IMR-90 (cell line): ENCODE measurements at regions not wholly inside any gene's neighbourhood (a gene's known extent, or its start where the extent isn't known, plus 50 kb on each side); places are given as distances from the start of the nearest gene placed in this dataset.

ENCODE experiments used
- ATAC-seq: fragments of 200-7000 bp; cut with Tn5 transposase; 2 replicates; pipeline ENCODE4 v1.9.1; 2020; ENCODE audit warnings: low read depth, mild to moderate bottlenecking, moderate library complexity
- BruUV-seq: library from RNA; stranded (reverse); fragments of 400-500 nt; replicated peaks from 2 replicates; lab custom pipeline; 2021; lab: Mats Ljungman, UMichigan
- CTCF ChIA-PET: fragments of 300-600 bp; formaldehyde crosslinking; extraction: SDS; loops from one replicate; lab custom pipeline; 2021; ENCODE audit warnings: antibody characterized with exemption; lab: Yijun Ruan, JAX
- POLR2A ChIA-PET: fragments of 300-600 bp; sonication (Branson Sonifier 250); formaldehyde crosslinking; loops from one replicate; lab custom pipeline; 2022; ENCODE audit warnings: antibody characterized with exemption; ENCODE audit not compliant: unreplicated experiment; lab: Charles Lee
- DNase-seq: peaks from one replicate; pipeline ENCODE4 v3.0.0; 2013
- H2AFZ ChIP-seq: replicated peaks from 2 replicates; pipeline ENCODE3; 2013; ENCODE audit warnings: low read length, mild to moderate bottlenecking; ENCODE audit not compliant: poor library complexity
- H2AK5ac ChIP-seq: 2 replicates; pipeline ENCODE4 v1.6.1; 2013; ENCODE audit warnings: low read depth, low read length, inconsistent platforms
- H2AK9ac ChIP-seq: replicated peaks from 2 replicates; pipeline ENCODE3; 2013; ENCODE audit warnings: mild to moderate bottlenecking, low read depth, low read length, moderate library complexity; ENCODE audit not compliant: poor library complexity
- H2BK120ac ChIP-seq: 2 replicates; pipeline ENCODE4 v1.6.1; 2013; ENCODE audit warnings: low read depth, low read length, inconsistent platforms
- H2BK15ac ChIP-seq: 3 replicates; pipeline ENCODE4 v1.6.1; 2013; ENCODE audit warnings: low read depth, low read length, inconsistent platforms
- H2BK20ac ChIP-seq: 2 replicates; pipeline ENCODE4 v1.6.1; 2013; ENCODE audit warnings: low read depth, mild to moderate bottlenecking, inconsistent platforms, low read length, moderate library complexity
- H2BK5ac ChIP-seq: 2 replicates; pipeline ENCODE4 v1.6.1; 2013; ENCODE audit warnings: mild to moderate bottlenecking, low read depth, low read length, inconsistent platforms; ENCODE audit not compliant: poor library complexity, severe bottlenecking
- H3K14ac ChIP-seq: replicated peaks from 2 replicates; pipeline ENCODE4 v1.6.1; 2013; ENCODE audit warnings: low read depth, low read length, inconsistent platforms
- H3K18ac ChIP-seq: 2 replicates; pipeline ENCODE4 v1.6.1; 2013; ENCODE audit warnings: low read depth, low read length, control low read depth
- H3K23ac ChIP-seq: 2 replicates; pipeline ENCODE4 v1.6.1; 2013; ENCODE audit warnings: low read depth, low read length, inconsistent platforms
- H3K27ac ChIP-seq: 2 replicates; pipeline ENCODE4 v1.5.1; 2013; ENCODE audit warnings: mild to moderate bottlenecking, control low read depth, low read length; ENCODE audit not compliant: insufficient read depth
- H3K27me3 ChIP-seq: 2 replicates; pipeline ENCODE4 v1.6.1; 2013; ENCODE audit warnings: low read length; ENCODE audit not compliant: control insufficient read depth, insufficient read depth
- H3K36me3 ChIP-seq: 2 replicates; pipeline ENCODE4 v1.6.1; 2013; ENCODE audit warnings: low read length, mixed read lengths; ENCODE audit not compliant: control insufficient read depth, insufficient read depth
- H3K4ac ChIP-seq: 2 replicates; pipeline ENCODE4 v1.6.1; 2013; ENCODE audit warnings: low read depth, low read length, inconsistent platforms
- H3K4me1 ChIP-seq: 2 replicates; pipeline ENCODE4 v1.6.1; 2013; ENCODE audit warnings: low read length, mixed read lengths; ENCODE audit not compliant: control insufficient read depth, insufficient read depth
- H3K4me2 ChIP-seq: 2 replicates; pipeline ENCODE4 v1.6.1; 2013; ENCODE audit warnings: low read depth, mild to moderate bottlenecking, control low read depth, low read length, moderate library complexity
- H3K4me3 ChIP-seq: 2 replicates; pipeline ENCODE4 v1.5.1; 2013; ENCODE audit warnings: low read depth, mild to moderate bottlenecking, control low read depth, low read length, moderate library complexity; ENCODE audit not compliant: insufficient read depth
- H3K56ac ChIP-seq: 2 replicates; pipeline ENCODE4 v1.6.1; 2013; ENCODE audit warnings: low read length, inconsistent platforms; ENCODE audit not compliant: insufficient read depth; ENCODE audit errors: extremely low read depth
- H3K79me1 ChIP-seq, 2 experiments: 2 replicates each; pipeline ENCODE4 v1.6.1; 2013; ENCODE audit warnings: low read length in 2 of 2, inconsistent platforms in 1 of 2, low read depth in 1 of 2
- H3K9ac ChIP-seq: 2 replicates; pipeline ENCODE4 v1.6.1; 2013; ENCODE audit warnings: low read depth, low read length, control low read depth
- H3K9me1 ChIP-seq: 2 replicates; pipeline ENCODE4 v1.6.1; 2013; ENCODE audit warnings: low read length, inconsistent platforms; ENCODE audit not compliant: insufficient read depth
- H3K9me3 ChIP-seq: 2 replicates; pipeline ENCODE4 v1.6.1; 2013; ENCODE audit warnings: low read length; ENCODE audit not compliant: control insufficient read depth, insufficient read depth
- H4K20me1 ChIP-seq: 2 replicates; pipeline ENCODE4 v1.6.1; 2013; ENCODE audit warnings: low read length, inconsistent platforms; ENCODE audit not compliant: insufficient read depth
- H4K5ac ChIP-seq: 2 replicates; pipeline ENCODE4 v1.6.1; 2013; ENCODE audit warnings: mild to moderate bottlenecking, low read depth, low read length, control low read depth
- H4K8ac ChIP-seq, 2 experiments: 2 replicates each; pipeline ENCODE4 v1.6.1; 2013; ENCODE audit warnings: low read depth in 2 of 2, low read length in 2 of 2, control low read depth in 1 of 2, inconsistent platforms in 1 of 2
- H4K91ac ChIP-seq: 2 replicates; pipeline ENCODE4 v1.6.1; 2013; ENCODE audit warnings: low read depth, low read length, inconsistent platforms; ENCODE audit not compliant: insufficient read depth
- FOS ChIP-seq: fragments of 150-350 bp; IDR thresholded peaks from 2 replicates; pipeline ENCODE4 v1.6.1; 2016; ENCODE audit warnings: low read depth, low read length
- MAFK ChIP-seq: IDR thresholded peaks from 2 replicates; pipeline ENCODE4 v1.6.1; 2012; ENCODE audit warnings: low read depth, low read length, improper control_type of control experiment
- MXI1 ChIP-seq: IDR thresholded peaks from 2 replicates; pipeline ENCODE4 v1.6.1; 2012; ENCODE audit warnings: low read depth, mild to moderate bottlenecking, low read length, moderate library complexity, borderline replicate concordance
- POLR2A ChIP-seq: IDR thresholded peaks from 2 replicates; pipeline ENCODE4 v1.6.1; 2012; ENCODE audit warnings: mild to moderate bottlenecking, low read depth, low read length
- SMC3 ChIP-seq: fragments of 150-350 bp; IDR thresholded peaks from 2 replicates; pipeline ENCODE4 v1.6.1; 2016; ENCODE audit warnings: low read depth, mild to moderate bottlenecking, antibody characterized with exemption, low read length, moderate library complexity
- WGBS, 2 experiments: methylation state at CpG; one replicate each; pipeline versions ENCODE4 v1.1.5 to v1.1.7; 2013; ENCODE audit warnings: missing lambda C conversion rate in 2 of 2; ENCODE audit not compliant: insufficient read length in 1 of 2; ENCODE audit errors: extremely low coverage in 2 of 2; 5-methylcytosine and 5-hydroxymethylcytosine counted together
- dilution Hi-C: fragments of 300-500 bp; cut with HindIII; formaldehyde crosslinking; loops from one replicate; pipeline ENCODE4 v1.14.3; 2018; ENCODE audit warnings: low sequenced_read_pairs; ENCODE audit not compliant: unreplicated experiment
- in situ Hi-C: fragments of 300-500 bp; cut with MboI; formaldehyde crosslinking; loops from 3 replicates; pipeline ENCODE4 v1.14.3; 2019; ENCODE audit warnings: low sequenced_read_pairs, inconsistent platforms, mixed read lengths
- intact Hi-C: fragments of 100-400 bp; cut with micrococcal nuclease; formaldehyde crosslinking; loops from 2 replicates; pipeline ENCODE4 v1.10.0; 2022
- TF ChIP-seq, protein P1 (sequence below): fragments of 150-350 bp; IDR thresholded peaks from 2 replicates; pipeline ENCODE4 v1.6.1; 2017; ENCODE audit warnings: mild to moderate bottlenecking, antibody characterized with exemption, low read length, low read depth
- TF ChIP-seq, protein P2 (sequence below): fragments of 150-350 bp; IDR thresholded peaks from 2 replicates; pipeline ENCODE4 v1.6.1; 2016; ENCODE audit warnings: low read depth, mild to moderate bottlenecking, low read length, moderate library complexity, borderline replicate concordance

DNA sequence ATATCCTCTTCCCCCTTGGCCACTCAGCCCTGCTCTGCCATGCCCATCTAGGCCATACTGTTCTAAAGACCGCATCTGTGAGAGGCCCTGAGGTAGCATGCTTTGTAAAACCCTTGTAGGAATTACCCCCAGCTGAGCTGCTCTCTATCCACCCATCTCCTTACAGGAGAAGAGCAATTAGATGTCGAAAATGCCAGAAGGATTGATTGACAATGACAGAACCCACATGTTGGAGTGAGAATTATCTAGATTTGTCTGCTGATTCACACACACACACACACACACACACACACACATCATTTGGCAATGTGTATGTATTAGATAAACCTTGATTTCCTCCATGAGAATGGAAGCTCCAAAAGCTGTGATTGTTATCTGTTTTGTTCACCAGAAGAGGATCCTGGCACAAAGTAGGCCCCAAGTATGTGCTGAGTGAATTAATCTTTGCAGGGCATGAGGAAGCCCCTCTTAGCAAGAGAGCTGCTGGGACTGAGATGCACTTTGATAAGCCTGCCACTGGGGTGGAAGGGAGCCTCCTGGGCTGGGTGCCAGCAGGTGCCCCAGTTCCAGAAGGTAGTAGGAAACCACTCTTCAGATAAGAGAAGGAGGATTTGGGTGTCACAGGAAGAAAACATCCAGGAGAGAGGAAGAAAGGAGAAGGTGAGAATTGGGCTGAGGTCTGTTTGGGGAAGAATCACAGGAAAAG, 187.5 kb upstream of the ADO start:
- in situ Hi-C loops: loop anchor here (10.0 kb wide), 1 partner anchor 538 kb away; no protein-coding TSS in a partner anchor
- peaks cover 12% of the 10 kb centered on the region for H3K4me1 ChIP-seq
- CTCF ChIA-PET: no interaction called here

More for the DNA sequence above, 187.5 kb upstream of the ADO start:
- H4K5ac ChIP-seq: no peak overlapping the region
- no peak overlapping the region for H2BK5ac ChIP-seq
- H3K14ac ChIP-seq: no peak overlapping the region
- H2AK9ac ChIP-seq: no peak overlapping the region
- H2BK120ac ChIP-seq: no peak overlapping the region
- H3K36me3 ChIP-seq: no peaks in the 10 kb centered on the region
- no peak overlapping the region for H3K9ac ChIP-seq
- intact Hi-C loops (no loop called here), dilution Hi-C loops (loop anchor here (25.0 kb wide), 1 partner anchor 545 kb away; no protein-coding TSS in a partner anchor)
- ATAC-seq (no peak), DNase-seq (no peak)
- H3K4me2 ChIP-seq: no peak overlapping the region
- H3K4me3 ChIP-seq: no peak overlapping the region
- POLR2A ChIA-PET: no interaction called here
- H2BK20ac ChIP-seq: no peak overlapping the region
- no CpG with 5 or more reads among the region's 2 CpGs for WGBS, 2 experiments
- no peak overlapping the region for H4K8ac ChIP-seq
- TF ChIP-seq POLR2A: no peak
- no peak for TF ChIP-seq MAFK
- TF ChIP-seq FOS: no peak
- no peak for TF ChIP-seq SMC3
- TF ChIP-seq, protein P1, sequence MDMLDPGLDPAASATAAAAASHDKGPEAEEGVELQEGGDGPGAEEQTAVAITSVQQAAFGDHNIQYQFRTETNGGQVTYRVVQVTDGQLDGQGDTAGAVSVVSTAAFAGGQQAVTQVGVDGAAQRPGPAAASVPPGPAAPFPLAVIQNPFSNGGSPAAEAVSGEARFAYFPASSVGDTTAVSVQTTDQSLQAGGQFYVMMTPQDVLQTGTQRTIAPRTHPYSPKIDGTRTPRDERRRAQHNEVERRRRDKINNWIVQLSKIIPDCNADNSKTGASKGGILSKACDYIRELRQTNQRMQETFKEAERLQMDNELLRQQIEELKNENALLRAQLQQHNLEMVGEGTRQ: no peak
- TF ChIP-seq, protein P2, sequence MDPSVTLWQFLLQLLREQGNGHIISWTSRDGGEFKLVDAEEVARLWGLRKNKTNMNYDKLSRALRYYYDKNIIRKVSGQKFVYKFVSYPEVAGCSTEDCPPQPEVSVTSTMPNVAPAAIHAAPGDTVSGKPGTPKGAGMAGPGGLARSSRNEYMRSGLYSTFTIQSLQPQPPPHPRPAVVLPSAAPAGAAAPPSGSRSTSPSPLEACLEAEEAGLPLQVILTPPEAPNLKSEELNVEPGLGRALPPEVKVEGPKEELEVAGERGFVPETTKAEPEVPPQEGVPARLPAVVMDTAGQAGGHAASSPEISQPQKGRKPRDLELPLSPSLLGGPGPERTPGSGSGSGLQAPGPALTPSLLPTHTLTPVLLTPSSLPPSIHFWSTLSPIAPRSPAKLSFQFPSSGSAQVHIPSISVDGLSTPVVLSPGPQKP: no peak
- TF ChIP-seq MXI1: no peak
- no peaks in the 10 kb centered on the region for H4K20me1 ChIP-seq
- no peak overlapping the region for H4K91ac ChIP-seq
- H3K4ac ChIP-seq: no peak overlapping the region
- no peak overlapping the region for H3K23ac ChIP-seq
- H2BK15ac ChIP-seq: no peak overlapping the region
- BruUV-seq: no TSS peak
- no peak overlapping the region for H3K18ac ChIP-seq
- no peak overlapping the region for H3K56ac ChIP-seq
- no peak overlapping the region for H3K27ac ChIP-seq
- H3K27me3 ChIP-seq: no peaks in the 10 kb centered on the region
- no peak overlapping the region for H2AFZ ChIP-seq
- peaks cover 7% of the 10 kb centered on the region; the same call in 1 of the 2 replicates for H3K9me1 ChIP-seq
- H2AK5ac ChIP-seq: no peak overlapping the region
- no peaks in the 10 kb centered on the region for H3K79me1 ChIP-seq
- no peaks in the 10 kb centered on the region for H3K9me3 ChIP-seq
